BLaER1 (cell line): ENCODE measurements at regions not wholly inside any gene's neighbourhood (a gene's known extent, or its start where the extent isn't known, plus 50 kb on each side); places are given as distances from the start of the nearest gene placed in this dataset.
"Not testable (repeated sequence)": the region's sequence is repeated elsewhere in the genome, so short reads cannot be mapped to it uniquely, and the experiment has no call there.

ENCODE experiments used
- H3K27ac ChIP-seq: shearing (Covaris generic); formaldehyde crosslinking; 2 replicates; pipeline ENCODE4 v1.8.1; 2022
- H3K27me3 ChIP-seq: shearing (Covaris generic); formaldehyde crosslinking; 2 replicates; pipeline ENCODE4 v1.8.1; 2022
- H3K36me3 ChIP-seq: shearing (Covaris generic); formaldehyde crosslinking; 2 replicates; pipeline ENCODE4 v1.8.1; 2022
- H3K4me1 ChIP-seq: shearing (Covaris generic); formaldehyde crosslinking; 2 replicates; pipeline ENCODE4 v1.8.1; 2022
- H3K4me2 ChIP-seq: shearing (Covaris generic); formaldehyde crosslinking; 2 replicates; pipeline ENCODE4 v1.8.1; 2022
- H3K4me3 ChIP-seq: shearing (Covaris generic); formaldehyde crosslinking; 2 replicates; pipeline ENCODE4 v1.8.1; 2022
- H3K9ac ChIP-seq: shearing (Covaris generic); formaldehyde crosslinking; 2 replicates; pipeline ENCODE4 v1.8.1; 2022
- H3K9me3 ChIP-seq: shearing (Covaris generic); formaldehyde crosslinking; 2 replicates; pipeline ENCODE4 v1.8.1; 2022
- H4K20me1 ChIP-seq: shearing (Covaris generic); formaldehyde crosslinking; 2 replicates; pipeline ENCODE4 v1.8.1; 2022
- Cebpa-rat ChIP-seq: shearing (Covaris generic); IDR thresholded peaks from 2 replicates; pipeline ENCODE4 v1.8.1; 2022

GRCh38 chr16:21487956-21488355 lies 111.4 kb upstream of the METTL9 start:
- not testable (repeated sequence) for H3K9me3 ChIP-seq, H3K27me3 ChIP-seq, H3K4me2 ChIP-seq, H3K4me1 ChIP-seq, H3K4me3 ChIP-seq, H3K9ac ChIP-seq, H3K27ac ChIP-seq, H3K36me3 ChIP-seq
- peaks cover 17% of the 10 kb centered on the region for H4K20me1 ChIP-seq

GRCh38 chr16:21499046-21499445 lies 100.3 kb upstream of the METTL9 start:
- H3K27me3 ChIP-seq, H3K27ac ChIP-seq, H3K9ac ChIP-seq, H3K36me3 ChIP-seq, H3K9me3 ChIP-seq: not testable (repeated sequence)
- peaks cover 23% of the 10 kb centered on the region for H4K20me1 ChIP-seq
- 0 out of 2 replicates have a peak overlapping the region, but pooled peaks have one; percentile 48 for H3K4me3 ChIP-seq
- H3K4me2 ChIP-seq, result peak overlapping the region; percentile 72
- peaks cover 16% of the 10 kb centered on the region for H3K4me1 ChIP-seq

GRCh38 chr16:21501223-21501868 lies 98.0 kb upstream of the METTL9 start:
- not testable (repeated sequence) for H3K36me3 ChIP-seq, H3K9me3 ChIP-seq, H3K27me3 ChIP-seq
- Histone ChIP-seq H3K27ac (peak overlapping the region; percentile 94), H3K4me1 (peaks cover 40% of the 10 kb centered on the region), H3K4me3 (peak overlapping the region; percentile 85), H4K20me1 (peaks cover 46% of the 10 kb centered on the region), H3K9ac (peak overlapping the region; percentile 96), H3K4me2 (peak overlapping the region; percentile 57)

DNA sequence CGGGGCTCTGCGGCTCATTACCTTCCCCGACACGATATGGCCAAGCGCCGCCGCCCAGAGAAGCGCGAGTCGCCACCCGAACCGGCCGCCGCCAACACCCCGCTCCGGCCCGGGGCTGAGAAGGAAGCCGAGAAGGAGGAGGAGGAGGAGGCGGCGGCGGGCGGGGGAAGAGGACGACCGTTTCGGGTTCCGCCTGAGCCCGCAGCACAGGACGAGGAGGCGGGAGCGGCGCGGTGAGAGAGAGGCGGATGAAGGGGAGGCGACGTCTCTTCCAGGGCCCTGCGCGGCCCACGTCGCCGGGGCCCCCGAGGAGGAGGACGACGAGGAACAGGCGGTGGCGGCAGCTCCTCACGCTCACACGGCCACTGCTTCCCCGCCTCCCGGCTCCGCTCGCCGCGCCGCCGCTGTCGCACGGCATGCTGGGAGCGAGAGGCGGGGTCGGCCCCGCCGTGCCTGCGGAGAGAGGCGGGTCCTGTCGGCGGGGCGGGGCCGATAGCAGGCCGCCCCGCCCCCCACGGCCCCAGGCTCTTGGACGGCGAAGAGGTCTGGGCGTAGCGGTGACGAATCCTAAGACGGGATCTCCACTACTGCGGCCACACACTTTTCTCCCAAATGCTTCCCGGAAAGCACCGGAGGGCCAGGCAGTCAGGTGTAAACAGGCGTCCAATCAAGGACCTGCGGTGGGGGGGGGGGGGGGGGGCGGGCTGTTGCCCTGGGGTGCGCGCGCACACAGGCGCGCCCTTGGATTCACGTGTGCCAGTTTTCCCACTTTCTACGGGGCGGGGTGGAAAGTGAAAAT lies 97.3 kb upstream of the METTL9 start:
- H3K9ac ChIP-seq, result peak overlapping the region; percentile 96
- peaks cover 47% of the 10 kb centered on the region for H3K4me1 ChIP-seq
- no peaks in the 10 kb centered on the region for H3K9me3 ChIP-seq
- H4K20me1 ChIP-seq, result peaks cover 53% of the 10 kb centered on the region
- H3K27me3 ChIP-seq, result no peaks in the 10 kb centered on the region
- H3K27ac ChIP-seq, result peak overlapping the region; percentile 94
- no peak for TF ChIP-seq Cebpa-rat
- H3K4me2 ChIP-seq, result peak overlapping the region; percentile 57
- peak overlapping the region; percentile 85 for H3K4me3 ChIP-seq
- H3K36me3 ChIP-seq, result no peaks in the 10 kb centered on the region

- H4K20me1 ChIP-seq, result peaks cover 68% of the 10 kb centered on the region
- not testable (repeated sequence) for H3K36me3 ChIP-seq, H3K27me3 ChIP-seq, H3K9me3 ChIP-seq, H3K9ac ChIP-seq, H3K4me3 ChIP-seq
- H3K27ac ChIP-seq, result peak overlapping the region; percentile 49
- H3K4me1 ChIP-seq, result peaks cover 62% of the 10 kb centered on the region
- peak overlapping the region; percentile 57 for H3K4me2 ChIP-seq
Observed at GRCh38 chr16:21503574-21503920, 95.8 kb upstream of the METTL9 start.

- not testable (repeated sequence) for H3K36me3 ChIP-seq, H3K9ac ChIP-seq, H3K27ac ChIP-seq, H3K9me3 ChIP-seq, H3K4me3 ChIP-seq, H3K27me3 ChIP-seq
- H3K4me2 ChIP-seq, result peak overlapping the region; percentile 57
- peaks cover 68% of the 10 kb centered on the region for H3K4me1 ChIP-seq
- H4K20me1 ChIP-seq, result peaks cover 74% of the 10 kb centered on the region
Observed at GRCh38 chr16:21503941-21504832, 95.2 kb upstream of the METTL9 start.

DNA sequence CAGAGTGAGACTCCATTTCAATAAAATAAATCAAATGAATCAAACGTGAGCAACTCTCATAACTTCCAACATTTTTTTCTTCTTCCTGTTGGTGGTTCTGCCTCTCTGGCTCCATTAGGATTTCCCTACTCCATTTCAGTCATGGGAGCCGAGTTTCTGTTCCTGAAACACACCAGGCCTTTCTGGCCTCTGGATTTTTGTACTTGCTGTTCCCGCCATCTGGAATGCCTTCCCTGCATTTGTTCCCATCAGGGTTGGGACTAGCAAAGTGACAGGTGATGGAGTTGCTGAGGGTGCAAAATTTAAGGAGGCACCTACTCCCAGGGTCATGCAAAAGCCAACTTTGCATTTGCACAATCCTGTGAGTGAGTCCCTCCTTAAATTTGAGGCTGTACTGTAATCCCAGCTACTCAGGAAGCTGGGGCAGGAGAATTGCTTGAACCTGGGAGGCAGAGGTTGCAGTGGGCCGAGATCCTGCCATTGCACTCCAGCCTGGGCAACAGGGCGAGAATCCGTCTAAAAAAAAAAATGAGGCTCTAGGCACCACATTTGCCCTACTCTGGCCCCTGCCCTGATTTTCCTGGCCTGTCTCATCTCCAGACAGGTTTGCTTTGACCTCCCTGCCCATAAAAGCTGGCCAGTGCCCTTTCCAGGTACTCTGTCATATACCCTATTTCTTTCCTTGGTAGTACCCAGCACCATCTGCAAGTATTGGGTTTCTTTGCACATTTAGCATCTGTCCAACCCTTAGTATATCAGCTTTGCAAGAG lies 93.4 kb upstream of the METTL9 start:
- H3K4me3 ChIP-seq, H3K9ac ChIP-seq, H3K9me3 ChIP-seq, H3K27me3 ChIP-seq: not testable (repeated sequence)
- Histone ChIP-seq H4K20me1 (peaks cover 92% of the 10 kb centered on the region), H3K4me1 (peaks cover 85% of the 10 kb centered on the region), H3K36me3 (peaks cover 25% of the 10 kb centered on the region), H3K4me2 (peak overlapping the region; percentile 93), H3K27ac (0 out of 2 replicates have a peak overlapping the region, but pooled peaks have one; percentile 67)

- H3K4me1 ChIP-seq, result peaks cover 96% of the 10 kb centered on the region
- H4K20me1 ChIP-seq, result peaks cover 97% of the 10 kb centered on the region
- H3K9me3 ChIP-seq, H3K27me3 ChIP-seq: not testable (repeated sequence)
- H3K4me3 ChIP-seq, result peak overlapping the region; percentile 62
- H3K36me3 ChIP-seq, result peaks cover 29% of the 10 kb centered on the region
- peak overlapping the region; percentile 93 for H3K4me2 ChIP-seq
- H3K27ac ChIP-seq, result peak overlapping the region; percentile 67
- H3K9ac ChIP-seq, result peak overlapping the region; percentile 67
Observed at GRCh38 chr16:21506857-21507456, 92.4 kb upstream of the METTL9 start.

- Histone ChIP-seq H3K36me3 (peaks cover 37% of the 10 kb centered on the region), H3K27ac (peak overlapping the region; percentile 67), H3K4me3 (peak overlapping the region; percentile 62), H3K4me1 (peaks cover 100% of the 10 kb centered on the region), H4K20me1 (peaks cover 100% of the 10 kb centered on the region), H3K4me2 (peak overlapping the region; percentile 93), H3K9ac (peak overlapping the region; percentile 67)
- H3K27me3 ChIP-seq, H3K9me3 ChIP-seq: not testable (repeated sequence)
Observed at GRCh38 chr16:21507631-21508305, 91.6 kb upstream of the METTL9 start.

- H3K4me2 ChIP-seq, result peak overlapping the region; percentile 93
- peaks cover 100% of the 10 kb centered on the region for H4K20me1 ChIP-seq
- peak overlapping the region; percentile 67; the same call in 1 of the 2 replicates for H3K9ac ChIP-seq
- peak overlapping the region; percentile 3; the same call in 1 of the 2 replicates for H3K4me3 ChIP-seq
- peak overlapping the region; percentile 43 for H3K27ac ChIP-seq
- H3K36me3 ChIP-seq, result peaks cover 37% of the 10 kb centered on the region
- H3K9me3 ChIP-seq, H3K27me3 ChIP-seq: not testable (repeated sequence)
- H3K4me1 ChIP-seq, result peaks cover 100% of the 10 kb centered on the region
Observed at GRCh38 chr16:21508661-21509436, 90.5 kb upstream of the METTL9 start.

- H3K27me3 ChIP-seq, H3K9me3 ChIP-seq: not testable (repeated sequence)
- Histone ChIP-seq H3K4me1 (peaks cover 100% of the 10 kb centered on the region), H4K20me1 (peaks cover 100% of the 10 kb centered on the region), H3K9ac (peak overlapping the region; percentile 67; the same call in 1 of the 2 replicates), H3K4me2 (peak overlapping the region; percentile 93), H3K36me3 (peaks cover 37% of the 10 kb centered on the region), H3K4me3 (peak overlapping the region; percentile 3; the same call in 1 of the 2 replicates), H3K27ac (peak overlapping the region; percentile 43)
Observed at GRCh38 chr16:21509437-21510086, 89.8 kb upstream of the METTL9 start.
